Fibroblast of lung (primary cell): ENCODE measurements at regions not wholly inside any gene's neighbourhood (a gene's known extent, or its start where the extent isn't known, plus 50 kb on each side); places are given as distances from the start of the nearest gene placed in this dataset.
A peak's percentile ranks its signal among the peaks of the same experiment; 100 is the strongest.

ENCODE experiments used
- DNase-seq, 2 donors: peaks; one replicate each; pipeline versions ENCODE4 v3.0.0 to v3.0.0-alpha.2; 2010; ENCODE audit warnings: low read depth in 2 of 2
- H2AFZ ChIP-seq: 2 replicates; pipeline ENCODE4 v1.5.1; 2012; ENCODE audit warnings: low read length, control low read depth, inconsistent platforms
- H3K27ac ChIP-seq: 2 replicates; pipeline ENCODE4 v1.5.1; 2011; ENCODE audit warnings: low read length, control low read depth; ENCODE audit not compliant: insufficient read depth
- H3K27me3 ChIP-seq: 2 replicates; pipeline ENCODE4 v1.5.1; 2011; ENCODE audit warnings: mild to moderate bottlenecking, low read length; ENCODE audit not compliant: control insufficient read depth, insufficient read depth
- H3K36me3 ChIP-seq: 2 replicates; pipeline ENCODE4 v1.5.1; 2011; ENCODE audit warnings: low read length; ENCODE audit not compliant: control insufficient read depth, insufficient read depth
- H3K4me1 ChIP-seq: 2 replicates; pipeline ENCODE4 v1.5.1; 2011; ENCODE audit warnings: low read length; ENCODE audit not compliant: control insufficient read depth, insufficient read depth; ENCODE audit errors: extremely low read depth
- H3K4me2 ChIP-seq: 2 replicates; pipeline ENCODE4 v1.5.1; 2011; ENCODE audit warnings: low read length, control low read depth; ENCODE audit not compliant: insufficient read depth; ENCODE audit errors: extremely low read depth
- H3K4me3 ChIP-seq, 4 experiments: fragments of 200-600 bp in 1 of 4; sonication (generic) in 1 of 4; replicated peaks in 1 of 4; 2 replicates each; pipeline ENCODE4 v1.5.1; 2011 to 2016; ENCODE audit warnings: low read length in 4 of 4, low read depth in 3 of 4, mild to moderate bottlenecking in 3 of 4, control low read depth in 2 of 4, inconsistent platforms in 1 of 4, mixed read lengths in 1 of 4; ENCODE audit not compliant: insufficient read depth in 1 of 4; ENCODE audit errors: control extremely low read depth in 1 of 4
- H3K79me2 ChIP-seq: 2 replicates; pipeline ENCODE4 v1.5.1; 2012; ENCODE audit warnings: mild to moderate bottlenecking, low read length, inconsistent platforms; ENCODE audit not compliant: control insufficient read depth, insufficient read depth
- H3K9ac ChIP-seq: 2 replicates; pipeline ENCODE4 v1.5.1; 2011; ENCODE audit warnings: mild to moderate bottlenecking, low read length, control low read depth; ENCODE audit not compliant: insufficient read depth
- H3K9me3 ChIP-seq: 2 replicates; pipeline ENCODE4 v1.5.1; 2012; ENCODE audit warnings: low read depth, low read length; ENCODE audit not compliant: control insufficient read depth, insufficient read depth
- H4K20me1 ChIP-seq: 2 replicates; pipeline ENCODE4 v1.5.1; 2011; ENCODE audit warnings: low read length; ENCODE audit not compliant: control insufficient read depth, insufficient read depth; ENCODE audit errors: extremely low read depth
- CTCF ChIP-seq, 2 donors: IDR thresholded peaks in 1 of 2; conservative IDR thresholded peaks in 1 of 2; 1 replicate in 1 of 2; 2 replicates in 1 of 2; pipeline ENCODE4 v1.5.1; 2011 to 2012; ENCODE audit warnings: low read length in 2 of 2, control low read depth in 1 of 2, inconsistent platforms in 1 of 2, low read depth in 1 of 2, mild to moderate bottlenecking in 1 of 2
- EZH2 ChIP-seq: IDR thresholded peaks from 2 replicates; pipeline ENCODE4 v1.5.1; 2012; ENCODE audit warnings: low read length, control low read depth, mild to moderate bottlenecking; ENCODE audit errors: missing control alignments

DNA sequence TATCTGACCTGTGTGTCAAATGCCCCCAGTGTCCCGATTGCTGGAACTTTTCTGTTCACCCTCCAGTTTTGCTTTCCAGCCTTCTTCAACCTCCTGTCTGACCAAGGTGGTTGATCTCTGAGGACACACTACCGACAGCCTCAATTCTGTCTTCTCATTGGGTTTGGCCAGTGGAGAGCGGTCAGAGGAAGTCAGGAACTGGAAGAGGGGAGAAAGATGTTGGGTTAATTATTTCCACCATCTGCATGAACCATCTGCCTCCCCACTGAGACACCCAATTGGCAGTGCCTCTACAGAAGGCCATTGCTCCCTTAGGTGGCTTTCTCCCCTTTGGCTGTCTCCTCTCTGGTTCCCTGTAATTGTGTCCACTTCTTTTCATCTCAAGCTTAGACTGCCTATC lies 154.3 kb upstream of the RAI14 start:
- no peak for TF ChIP-seq EZH2
- no peak for TF ChIP-seq CTCF (conservative IDR thresholded peaks at IDR 0.05 in 1 of 2, IDR thresholded peaks at IDR 0.05 in 1 of 2; ENCODE audit: low read depth in 1 of 2, low read length in 2 of 2)
- H2AFZ ChIP-seq, result no peak overlapping the region
- H3K4me1 ChIP-seq, result peaks cover 22% of the 10 kb centered on the region

DNA sequence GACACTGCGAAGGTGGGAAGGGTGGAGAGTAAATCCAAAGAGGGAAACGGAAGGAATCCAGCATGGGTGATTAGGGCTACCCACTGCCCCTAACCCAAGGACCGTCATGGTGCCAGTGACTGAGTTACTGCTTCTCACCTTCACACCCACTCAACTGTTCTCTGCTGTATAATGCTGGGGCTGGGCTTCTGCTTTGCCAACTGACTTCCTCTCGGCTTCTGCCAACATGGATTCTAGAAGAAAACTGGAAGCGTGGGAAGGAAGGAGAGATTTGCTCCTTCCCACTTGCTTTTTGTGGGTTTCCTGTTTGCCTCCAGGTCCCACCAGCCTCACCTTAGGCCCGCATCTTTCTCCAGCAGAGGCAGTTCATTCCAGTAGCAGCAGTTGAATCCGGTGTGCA lies 153.5 kb upstream of the RAI14 start:
- H3K9ac ChIP-seq, result no peak overlapping the region
- H3K36me3 ChIP-seq, result no peaks in the 10 kb centered on the region
- H3K4me1 ChIP-seq, result peaks cover 15% of the 10 kb centered on the region
- no peak overlapping the region for H3K4me3 ChIP-seq
- H3K4me2 ChIP-seq, result no peak overlapping the region
- no peaks in the 10 kb centered on the region for H3K9me3 ChIP-seq
- no peak overlapping the region for H3K27ac ChIP-seq
- H3K79me2 ChIP-seq, result no peaks in the 10 kb centered on the region
- no peaks in the 10 kb centered on the region for H4K20me1 ChIP-seq
- H2AFZ ChIP-seq, result no peak overlapping the region
- no peak for TF ChIP-seq CTCF (conservative IDR thresholded peaks at IDR 0.05 in 1 of 2, IDR thresholded peaks at IDR 0.05 in 1 of 2; ENCODE audit: low read depth in 1 of 2, low read length in 2 of 2)
- TF ChIP-seq EZH2, result no peak
- no peaks in the 10 kb centered on the region for H3K27me3 ChIP-seq
- no peak for DNase-seq

More for the DNA sequence above, 154.3 kb upstream of the RAI14 start:
- Histone ChIP-seq H3K4me2 (no peak overlapping the region), H3K79me2 (no peaks in the 10 kb centered on the region), H3K4me3 (no peak overlapping the region), H3K36me3 (no peaks in the 10 kb centered on the region), H3K27ac (no peak overlapping the region), H3K27me3 (no peaks in the 10 kb centered on the region), H3K9me3 (no peaks in the 10 kb centered on the region), H4K20me1 (no peaks in the 10 kb centered on the region), H3K9ac (no peak overlapping the region)
- DNase-seq, result no peak

DNA sequence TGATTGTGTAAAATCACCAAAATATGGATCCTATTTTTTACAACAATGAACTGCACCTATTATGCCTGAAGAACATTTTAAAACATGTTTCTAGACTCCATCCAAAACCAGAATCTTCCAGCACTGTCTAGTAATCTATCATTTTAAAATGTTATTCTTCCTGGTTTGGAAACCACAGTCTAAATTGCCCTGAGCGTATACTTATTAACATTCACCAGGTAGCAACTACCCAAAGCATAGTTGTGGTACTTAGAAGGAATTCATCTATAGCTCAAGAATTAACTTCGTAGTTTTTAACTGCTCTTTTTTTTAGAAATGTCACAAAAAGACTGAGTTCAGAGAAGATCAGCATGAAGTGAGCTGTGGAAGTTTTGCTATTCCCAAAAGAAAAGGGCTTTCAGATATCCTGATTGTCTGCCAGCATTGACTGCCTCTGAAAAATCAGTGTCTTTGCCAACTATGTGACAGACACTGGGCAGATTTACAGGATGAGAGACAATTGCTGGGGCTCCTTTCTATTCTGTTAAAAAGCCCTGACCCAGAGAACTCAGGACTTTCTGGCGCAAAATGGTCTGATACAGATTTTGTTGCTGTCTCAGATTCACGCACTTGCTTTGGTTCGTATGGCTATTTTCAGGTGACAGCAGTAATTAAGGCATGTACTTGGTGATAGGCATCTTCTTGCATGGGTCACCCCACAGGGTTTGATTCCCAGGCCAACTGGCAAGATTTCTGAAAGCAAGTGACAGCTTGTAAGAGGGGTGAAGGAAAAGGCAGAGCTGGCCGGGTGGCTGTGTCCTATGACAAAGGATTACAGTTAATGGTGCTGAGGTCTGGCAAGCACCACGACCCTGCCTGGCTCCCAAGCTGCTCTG lies 152.5 kb upstream of the RAI14 start:
- no peaks in the 10 kb centered on the region for H4K20me1 ChIP-seq
- H3K36me3 ChIP-seq, result no peaks in the 10 kb centered on the region
- H2AFZ ChIP-seq, result no peak overlapping the region
- H3K27ac ChIP-seq, result no peak overlapping the region
- no peaks in the 10 kb centered on the region for H3K79me2 ChIP-seq
- no peak overlapping the region for H3K4me2 ChIP-seq
- H3K4me1 ChIP-seq, result peaks cover 12% of the 10 kb centered on the region
- H3K9me3 ChIP-seq, result no peaks in the 10 kb centered on the region
- H3K9ac ChIP-seq, result no peak overlapping the region
- H3K4me3 ChIP-seq, result no peak overlapping the region
- no peaks in the 10 kb centered on the region for H3K27me3 ChIP-seq
- no peak for TF ChIP-seq EZH2
- TF ChIP-seq CTCF (conservative IDR thresholded peaks at IDR 0.05 in 1 of 2, IDR thresholded peaks at IDR 0.05 in 1 of 2; ENCODE audit: low read depth in 1 of 2, low read length in 2 of 2), result no peak
- DNase-seq, result peak in 1 of 2 donors; percentile 70
